HG02938 (cell line): ENCODE measurements at regions not wholly inside any gene's neighbourhood (a gene's known extent, or its start where the extent isn't known, plus 50 kb on each side); places are given as distances from the start of the nearest gene placed in this dataset.

ENCODE experiments used
- ATAC-seq: cut with Tn5 transposase; IDR thresholded peaks from one replicate; pipeline ENCODE4 v1.9.1; 2021; ENCODE audit warnings: mild to moderate bottlenecking, moderate library complexity; ENCODE audit not compliant: unreplicated experiment

- no peak for ATAC-seq
Observed at GRCh38 chr1:95427525-95427924, 193.5 kb downstream of the RWDD3 start.

DNA sequence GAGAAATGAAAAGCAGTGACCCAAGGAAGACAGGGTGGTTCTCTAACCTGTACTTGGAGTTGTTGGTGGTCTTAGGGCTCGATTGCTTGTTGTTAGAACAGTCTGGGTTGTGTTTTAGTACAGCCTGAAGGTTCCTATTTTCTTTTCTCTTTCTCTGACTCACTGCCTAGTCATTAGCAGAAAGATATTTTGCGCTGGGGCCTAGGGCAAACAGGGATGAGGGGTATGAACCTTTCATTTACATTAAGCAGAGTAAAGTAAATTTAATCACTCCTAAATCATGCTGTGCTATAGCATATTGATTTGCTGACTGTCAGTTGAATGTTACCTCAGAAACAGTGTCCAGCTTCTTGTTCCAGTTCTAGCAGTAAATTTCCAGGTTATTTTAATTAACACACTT lies 197.2 kb downstream of the RWDD3 start:
- ATAC-seq, result no peak

DNA sequence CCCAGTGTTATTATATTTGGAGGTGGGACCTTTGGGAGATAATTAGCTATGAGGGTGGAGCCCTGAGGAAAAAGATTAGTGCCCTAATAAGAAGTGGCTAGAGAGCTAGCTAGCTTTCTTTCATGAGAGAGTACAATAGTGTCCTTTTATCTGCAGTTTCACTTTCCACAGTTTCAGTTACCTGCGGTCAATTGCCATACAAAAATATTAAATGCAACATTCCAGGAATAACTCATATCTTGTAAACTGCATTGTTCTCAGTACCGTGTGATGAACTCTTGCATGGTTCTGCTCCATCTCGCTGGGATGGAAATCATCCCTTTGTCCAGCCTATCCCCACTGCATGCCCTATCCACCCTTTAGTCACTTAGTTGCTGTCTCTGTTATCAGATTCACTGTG lies 201.6 kb downstream of the RWDD3 start:
- no peak for ATAC-seq

DNA sequence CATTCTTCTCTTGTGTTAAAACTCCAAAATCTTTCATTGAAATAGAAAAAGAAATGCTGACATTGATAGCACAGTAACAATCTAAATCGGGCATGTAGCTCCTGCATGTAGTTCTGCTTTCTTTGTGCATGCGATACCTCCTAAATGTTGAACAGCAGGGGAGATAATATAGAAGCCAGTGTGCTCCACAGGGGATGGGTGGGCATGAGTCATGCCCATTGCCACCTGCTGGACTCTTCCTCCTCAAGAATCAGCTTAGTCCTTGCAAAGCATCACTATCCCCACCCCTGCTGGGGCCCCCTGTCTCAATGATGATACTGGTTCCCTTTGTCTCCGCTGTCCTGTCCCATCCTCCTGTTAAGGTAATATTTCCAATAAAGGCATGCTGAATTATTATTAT lies 203.0 kb downstream of the RWDD3 start:
- no peak for ATAC-seq

DNA sequence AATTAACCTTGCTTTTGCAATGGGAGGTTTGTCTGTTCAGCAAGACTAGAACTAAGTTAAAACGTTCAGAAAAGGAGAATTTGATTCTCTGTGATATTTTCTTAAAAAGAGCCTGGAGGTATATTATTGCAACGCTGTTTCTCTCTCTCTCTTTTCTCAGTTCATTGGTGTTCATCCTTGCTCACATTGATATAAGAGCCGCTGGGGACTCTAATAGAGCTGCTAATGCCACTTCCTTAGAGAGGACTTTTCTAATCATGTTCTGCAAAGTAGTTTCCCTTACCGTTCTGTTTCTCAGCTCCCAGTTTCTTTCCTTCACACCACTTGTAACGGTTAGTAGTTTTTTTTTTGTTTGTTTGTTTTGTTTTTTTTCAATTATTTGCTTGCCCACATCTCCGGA lies 203.8 kb downstream of the RWDD3 start:
- no peak for ATAC-seq

GRCh38 chr1:95438218-95438948 lies 204.4 kb downstream of the RWDD3 start:
- no peak for ATAC-seq

GRCh38 chr1:95440511-95440910 lies 206.5 kb downstream of the RWDD3 start:
- ATAC-seq, result no peak

GRCh38 chr1:95449516-95449915 lies 215.5 kb downstream of the RWDD3 start:
- no peak for ATAC-seq

GRCh38 chr1:95451054-95451453 lies 217.0 kb downstream of the RWDD3 start:
- ATAC-seq, result no peak

GRCh38 chr1:95451904-95452303 lies 217.9 kb downstream of the RWDD3 start:
- ATAC-seq, result no peak

GRCh38 chr1:95453053-95453452 lies 219.0 kb downstream of the RWDD3 start:
- ATAC-seq, result no peak

GRCh38 chr1:95467036-95467435 lies 233.0 kb downstream of the RWDD3 start:
- ATAC-seq, result no peak

DNA sequence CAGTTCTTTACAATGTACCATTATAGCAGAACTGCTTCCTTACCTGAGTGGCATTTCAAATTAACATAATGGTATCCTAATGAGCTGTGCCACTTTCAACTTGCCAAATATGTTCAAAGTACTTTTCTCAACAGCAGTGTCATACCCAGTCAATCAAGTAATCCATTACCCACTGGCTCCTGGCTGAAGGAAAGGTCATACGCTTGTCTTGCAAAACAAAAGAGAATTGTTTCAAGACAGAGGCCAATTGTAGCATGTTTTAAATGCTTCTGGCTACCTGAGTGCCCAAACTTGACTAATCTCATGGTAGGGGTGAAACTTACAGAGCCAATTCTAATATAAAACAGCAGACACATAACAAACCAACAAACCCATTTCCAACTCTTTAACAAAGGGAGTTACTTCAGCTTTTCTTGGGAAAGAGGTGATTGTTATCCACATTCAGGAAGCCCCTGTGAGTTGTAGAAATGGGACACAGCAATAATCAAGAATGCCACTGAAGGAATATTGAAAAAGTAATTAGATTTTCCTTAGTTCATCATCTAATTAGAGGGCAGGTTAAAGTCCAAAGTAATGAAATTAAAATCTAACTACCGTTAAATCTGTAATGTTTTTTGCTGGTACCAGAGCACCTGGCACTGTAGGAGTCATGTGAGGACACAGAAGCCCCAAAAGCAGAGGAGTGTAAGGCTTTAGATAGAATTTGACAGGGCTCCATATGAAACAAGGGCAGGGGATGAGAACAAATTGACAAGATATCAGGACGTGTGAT lies 241.9 kb downstream of the RWDD3 start:
- no peak for ATAC-seq

- ATAC-seq, result no peak
Observed at GRCh38 chr1:95496307-95496706, 262.3 kb downstream of the RWDD3 start.

DNA sequence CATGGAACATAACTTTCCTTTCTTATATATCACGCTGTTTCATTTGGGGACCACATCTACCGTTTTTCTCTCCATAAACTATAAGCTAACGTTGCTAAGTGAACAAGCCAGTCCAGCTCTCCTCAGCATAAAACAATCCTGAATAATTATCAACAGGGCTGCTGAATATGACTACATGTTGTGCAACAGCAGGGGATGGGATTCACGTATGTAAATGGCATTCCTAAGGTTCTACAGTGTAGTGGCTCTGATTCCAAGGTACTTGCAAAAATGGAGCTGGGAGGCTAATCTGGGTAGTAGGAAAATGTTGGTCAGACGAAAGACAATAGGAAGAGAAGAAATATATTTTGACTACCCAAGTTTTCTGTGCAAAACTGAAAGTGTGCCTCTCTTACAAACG lies 262.8 kb downstream of the RWDD3 start:
- ATAC-seq, result no peak

DNA sequence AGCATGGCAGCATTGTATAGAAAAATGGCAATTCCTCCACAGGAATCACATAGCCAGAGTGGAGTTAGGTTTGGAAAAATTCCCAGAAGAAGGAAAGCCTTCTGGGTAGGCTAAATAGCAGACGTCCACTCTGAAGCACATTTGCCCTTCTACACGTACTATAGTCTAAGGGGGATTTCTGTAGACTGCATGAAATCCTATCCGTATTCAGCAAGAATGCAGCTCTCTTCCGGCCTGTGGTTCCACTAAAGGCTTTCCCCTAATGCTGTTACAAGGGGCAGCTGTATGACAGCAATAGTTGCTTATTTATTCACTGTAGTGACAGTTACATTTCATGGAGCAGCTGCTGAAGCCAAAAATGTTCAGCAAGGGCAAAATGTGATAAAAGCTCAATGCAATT lies 263.6 kb downstream of the RWDD3 start:
- ATAC-seq, result no peak

- ATAC-seq, result no peak
Observed at GRCh38 chr1:95503278-95504030, 269.4 kb downstream of the RWDD3 start.

GRCh38 chr1:95504321-95504720 lies 270.3 kb downstream of the RWDD3 start:
- no peak for ATAC-seq

DNA sequence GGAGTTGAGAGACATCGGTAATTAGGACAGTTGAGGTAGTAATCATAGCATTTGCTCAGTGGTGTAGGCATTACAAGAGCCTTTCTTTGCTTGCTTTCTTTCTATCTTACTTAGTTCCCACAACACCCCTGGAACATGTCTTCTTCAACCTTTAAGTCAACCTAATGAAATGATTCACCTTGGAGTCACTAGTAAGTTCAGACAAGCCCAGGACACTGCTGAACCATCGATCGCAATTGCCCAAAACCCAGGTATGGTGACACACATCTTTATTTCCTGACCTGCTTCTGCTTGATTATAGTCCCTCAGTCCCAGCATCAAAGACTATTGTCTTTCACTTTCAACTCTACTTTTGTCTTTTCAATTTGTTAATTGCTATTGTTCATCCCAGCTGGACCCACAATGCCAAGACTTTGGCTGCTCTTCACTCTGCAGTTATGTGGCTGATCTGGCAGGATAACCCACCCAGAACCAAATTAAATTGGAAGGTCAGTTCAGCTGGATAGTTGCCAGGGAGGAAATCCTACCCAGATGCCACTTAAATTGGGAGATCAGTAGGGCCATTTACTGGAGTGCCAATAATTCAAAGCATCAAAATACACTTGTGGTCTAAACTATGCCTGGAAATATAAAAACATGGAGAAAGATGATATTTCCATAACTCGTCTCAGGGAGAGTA lies 272.9 kb downstream of the RWDD3 start:
- no peak for ATAC-seq

GRCh38 chr1:95509989-95510388 lies 276.0 kb downstream of the RWDD3 start:
- ATAC-seq, result no peak

GRCh38 chr1:95512925-95513324 lies 278.9 kb downstream of the RWDD3 start:
- no peak for ATAC-seq
